ENCODE measurements at regions not wholly inside any gene's neighbourhood (a gene's known extent, or its start where the extent isn't known, plus 50 kb on each side); places are given as distances from the start of the nearest gene placed in this dataset.

DNA sequence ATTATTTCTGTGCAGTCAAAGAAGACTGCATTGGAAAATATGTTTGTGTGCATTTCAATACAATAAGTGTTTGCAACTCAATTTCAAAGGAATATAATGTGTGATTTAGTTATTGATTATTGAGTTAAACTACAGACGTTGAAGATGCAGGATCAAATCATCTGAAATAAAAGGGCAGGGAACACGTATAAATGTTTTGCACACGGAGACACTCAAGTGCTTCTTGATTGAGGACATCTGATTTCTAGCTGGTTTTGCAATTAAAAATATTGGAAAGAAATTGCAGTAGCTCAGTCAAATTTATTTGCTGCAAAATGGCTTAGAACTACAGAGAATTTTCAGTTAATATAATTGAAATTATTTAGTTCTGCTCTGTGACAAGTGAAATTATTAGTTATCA is 412.7 kb downstream of the UTRN start:
- no peaks in the 10 kb centered on the region for H3K9me2 ChIP-seq (replicated peaks; ENCODE audit: low read length)
- H3K9ac ChIP-seq (ENCODE audit: low read length) = no peak overlapping the region
- no peak overlapping the region for H3K4me3 ChIP-seq (ENCODE audit: low read length)
- peaks cover 13% of the 10 kb centered on the region for H3K4me1 ChIP-seq (ENCODE audit: insufficient read depth, low read length)
- no peak for TF ChIP-seq EZH2phosphoT487 (IDR thresholded peaks at IDR 0.05; ENCODE audit: borderline replicate concordance, low read length)
- TF ChIP-seq EZH2 (IDR thresholded peaks at IDR 0.05; ENCODE audit: low read length, unreplicated experiment) = no peak
- TF ChIP-seq, protein P1, sequence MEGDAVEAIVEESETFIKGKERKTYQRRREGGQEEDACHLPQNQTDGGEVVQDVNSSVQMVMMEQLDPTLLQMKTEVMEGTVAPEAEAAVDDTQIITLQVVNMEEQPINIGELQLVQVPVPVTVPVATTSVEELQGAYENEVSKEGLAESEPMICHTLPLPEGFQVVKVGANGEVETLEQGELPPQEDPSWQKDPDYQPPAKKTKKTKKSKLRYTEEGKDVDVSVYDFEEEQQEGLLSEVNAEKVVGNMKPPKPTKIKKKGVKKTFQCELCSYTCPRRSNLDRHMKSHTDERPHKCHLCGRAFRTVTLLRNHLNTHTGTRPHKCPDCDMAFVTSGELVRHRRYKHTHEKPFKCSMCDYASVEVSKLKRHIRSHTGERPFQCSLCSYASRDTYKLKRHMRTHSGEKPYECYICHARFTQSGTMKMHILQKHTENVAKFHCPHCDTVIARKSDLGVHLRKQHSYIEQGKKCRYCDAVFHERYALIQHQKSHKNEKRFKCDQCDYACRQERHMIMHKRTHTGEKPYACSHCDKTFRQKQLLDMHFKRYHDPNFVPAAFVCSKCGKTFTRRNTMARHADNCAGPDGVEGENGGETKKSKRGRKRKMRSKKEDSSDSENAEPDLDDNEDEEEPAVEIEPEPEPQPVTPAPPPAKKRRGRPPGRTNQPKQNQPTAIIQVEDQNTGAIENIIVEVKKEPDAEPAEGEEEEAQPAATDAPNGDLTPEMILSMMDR (conservative IDR thresholded peaks at IDR 0.05; ENCODE audit: low read depth, low read length) = no peak
- no peaks in the 10 kb centered on the region for H4K20me1 ChIP-seq (ENCODE audit: low read length)
- POLR2A ChIA-PET (ENCODE audit: unreplicated experiment) = no interaction called here
- H3K9me3 ChIP-seq (ENCODE audit: low read length) = no peaks in the 10 kb centered on the region
- no peak for ATAC-seq
- H3K4me2 ChIP-seq (ENCODE audit: low read length) = no peak overlapping the region
- no peaks in the 10 kb centered on the region for H3F3A ChIP-seq (ENCODE audit: low read length, unreplicated experiment)
- no TSS peak for BruUV-seq (replicated peaks)
- intact Hi-C loops (cut with micrococcal nuclease) = loop anchor here (2.0 kb wide), 1 partner anchor 13 kb away; no protein-coding TSS in a partner anchor
- no peaks in the 10 kb centered on the region for H3K36me3 ChIP-seq (ENCODE audit: low read depth, low read length)
- H2AFZ ChIP-seq (ENCODE audit: low read length) = no peak overlapping the region
- no peaks in the 10 kb centered on the region for H3K79me2 ChIP-seq (ENCODE audit: low read length)
- no peak overlapping the region for H3K27ac ChIP-seq (ENCODE audit: low read length)
- DNase-seq = no peak
- CTCF ChIA-PET = no interaction called here
- H3K27me3 ChIP-seq (ENCODE audit: low read length) = no peaks in the 10 kb centered on the region

DNA sequence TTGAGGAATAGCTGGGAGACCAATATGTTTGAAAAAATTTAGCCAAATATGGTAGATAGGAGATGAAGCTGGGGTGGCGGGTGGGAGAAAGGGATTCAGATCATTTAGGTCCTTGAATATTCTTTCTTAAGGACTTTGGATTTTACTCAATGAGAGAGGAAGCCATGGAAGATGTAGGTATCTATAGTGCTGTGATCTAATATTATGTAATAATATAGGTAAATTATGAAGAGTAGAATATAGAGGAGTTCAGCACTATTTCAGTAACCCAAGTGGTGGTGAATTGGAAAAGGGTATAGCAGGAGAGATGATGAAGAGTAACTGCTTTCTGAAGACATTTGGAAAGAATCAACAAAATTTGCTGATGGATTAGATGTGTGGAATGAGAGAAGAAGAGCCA is 417.6 kb downstream of the UTRN start:
- no peak overlapping the region for H3K9ac ChIP-seq (ENCODE audit: low read length)
- no peaks in the 10 kb centered on the region for H4K20me1 ChIP-seq (ENCODE audit: low read length)
- no peaks in the 10 kb centered on the region for H3K27me3 ChIP-seq (ENCODE audit: low read length)
- intact Hi-C loops (cut with micrococcal nuclease) = no loop called here
- no peaks in the 10 kb centered on the region for H3K9me3 ChIP-seq (ENCODE audit: low read length)
- ATAC-seq (no peak), DNase-seq (no peak)
- TF ChIP-seq EZH2phosphoT487 (IDR thresholded peaks at IDR 0.05; ENCODE audit: borderline replicate concordance, low read length) = no peak
- TF ChIP-seq, protein P1 (conservative IDR thresholded peaks at IDR 0.05; ENCODE audit: low read depth, low read length) = no peak
- no peak for TF ChIP-seq EZH2 (IDR thresholded peaks at IDR 0.05; ENCODE audit: low read length, unreplicated experiment)
- no peak overlapping the region for H3K4me2 ChIP-seq (ENCODE audit: low read length)
- no peak overlapping the region for H3K27ac ChIP-seq (ENCODE audit: low read length)
- BruUV-seq (replicated peaks) = no TSS peak
- no peaks in the 10 kb centered on the region for H3F3A ChIP-seq (ENCODE audit: low read length, unreplicated experiment)
- no peaks in the 10 kb centered on the region for H3K9me2 ChIP-seq (replicated peaks; ENCODE audit: low read length)
- H3K4me3 ChIP-seq (ENCODE audit: low read length) = no peak overlapping the region
- H3K79me2 ChIP-seq (ENCODE audit: low read length) = no peaks in the 10 kb centered on the region
- no peak overlapping the region for H2AFZ ChIP-seq (ENCODE audit: low read length)
- ChIA-PET CTCF (no interaction called here), POLR2A (ENCODE audit: unreplicated experiment) (no interaction called here)
- H3K4me1 ChIP-seq (ENCODE audit: insufficient read depth, low read length) = no peaks in the 10 kb centered on the region
- no peaks in the 10 kb centered on the region for H3K36me3 ChIP-seq (ENCODE audit: low read depth, low read length)

DNA sequence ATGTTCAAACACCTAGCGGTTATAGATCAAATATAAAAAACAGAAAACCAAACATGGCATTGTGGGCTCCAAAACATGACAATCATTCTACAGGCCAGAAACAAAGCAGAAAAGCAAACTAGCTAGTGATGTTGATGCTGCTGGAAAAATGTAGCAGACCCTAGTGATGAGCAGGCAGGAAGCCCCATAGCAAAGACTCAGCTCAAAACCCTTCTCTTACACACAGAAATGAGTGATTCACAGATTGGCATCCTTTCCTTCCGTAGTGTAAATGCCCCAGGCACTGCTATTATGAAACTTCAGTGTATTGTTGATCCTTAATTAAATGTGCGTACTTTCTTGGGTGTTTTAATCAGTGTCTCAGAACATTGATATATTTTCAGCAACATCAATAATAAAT is 425.1 kb downstream of the UTRN start:
- H3K4me2 ChIP-seq (ENCODE audit: low read length) = peak overlapping the region; percentile 66
- peak overlapping the region; percentile 63 for H3K27ac ChIP-seq (ENCODE audit: low read length)
- H3F3A ChIP-seq (ENCODE audit: low read length, unreplicated experiment) = peaks cover 9% of the 10 kb centered on the region
- no peaks in the 10 kb centered on the region for H4K20me1 ChIP-seq (ENCODE audit: low read length)
- TF ChIP-seq EZH2 (IDR thresholded peaks at IDR 0.05; ENCODE audit: low read length, unreplicated experiment) (no peak), EZH2phosphoT487 (IDR thresholded peaks at IDR 0.05; ENCODE audit: borderline replicate concordance, low read length) (no peak)
- TF ChIP-seq, protein P1 (conservative IDR thresholded peaks at IDR 0.05; ENCODE audit: low read depth, low read length) = no peak
- H3K9me3 ChIP-seq (ENCODE audit: low read length) = no peaks in the 10 kb centered on the region
- peak; percentile 91 for DNase-seq
- no TSS peak for BruUV-seq (replicated peaks)
- ChIA-PET CTCF (no interaction called here), POLR2A (ENCODE audit: unreplicated experiment) (no interaction called here)
- H3K36me3 ChIP-seq (ENCODE audit: low read depth, low read length) = no peaks in the 10 kb centered on the region
- no peaks in the 10 kb centered on the region for H3K79me2 ChIP-seq (ENCODE audit: low read length)
- no peak overlapping the region for H3K4me3 ChIP-seq (ENCODE audit: low read length)
- H3K9me2 ChIP-seq (replicated peaks; ENCODE audit: low read length) = no peaks in the 10 kb centered on the region
- H3K9ac ChIP-seq (ENCODE audit: low read length) = peak overlapping the region; percentile 38
- intact Hi-C loops (cut with micrococcal nuclease) = loop anchor here (2.0 kb wide), 1 partner anchor 13 kb away; no protein-coding TSS in a partner anchor
- H3K4me1 ChIP-seq (ENCODE audit: insufficient read depth, low read length) = peaks cover 35% of the 10 kb centered on the region
- peak; percentile 94 for ATAC-seq
- no peaks in the 10 kb centered on the region for H3K27me3 ChIP-seq (ENCODE audit: low read length)
- H2AFZ ChIP-seq (ENCODE audit: low read length) = no peak overlapping the region

Data from PC-3 (cell line).